ENCODE measurements at regions not wholly inside any gene's neighbourhood (a gene's known extent, or its start where the extent isn't known, plus 50 kb on each side); places are given as distances from the start of the nearest gene placed in this dataset.

DNA sequence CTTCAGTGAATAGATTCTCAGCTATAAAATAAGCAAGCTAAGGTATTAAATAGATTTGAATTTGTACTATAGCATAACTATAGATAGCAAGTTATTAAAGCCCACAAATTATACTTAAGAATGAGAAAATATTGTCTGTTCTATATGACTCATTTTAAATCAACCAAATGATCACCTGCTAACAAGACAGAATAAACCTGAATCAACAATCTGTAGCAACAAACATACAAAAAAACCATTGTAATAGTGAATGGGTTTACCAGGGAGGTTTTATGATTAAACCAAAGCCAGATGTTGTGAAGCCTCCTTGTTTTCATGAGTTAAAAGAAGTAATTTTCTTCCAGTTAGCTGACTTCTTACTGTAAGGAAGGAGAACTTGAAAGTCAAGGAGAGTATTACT, 71.9 kb upstream of the HTR1B start:
- no peak for DNase-seq (ENCODE audit: low read depth)

DNA sequence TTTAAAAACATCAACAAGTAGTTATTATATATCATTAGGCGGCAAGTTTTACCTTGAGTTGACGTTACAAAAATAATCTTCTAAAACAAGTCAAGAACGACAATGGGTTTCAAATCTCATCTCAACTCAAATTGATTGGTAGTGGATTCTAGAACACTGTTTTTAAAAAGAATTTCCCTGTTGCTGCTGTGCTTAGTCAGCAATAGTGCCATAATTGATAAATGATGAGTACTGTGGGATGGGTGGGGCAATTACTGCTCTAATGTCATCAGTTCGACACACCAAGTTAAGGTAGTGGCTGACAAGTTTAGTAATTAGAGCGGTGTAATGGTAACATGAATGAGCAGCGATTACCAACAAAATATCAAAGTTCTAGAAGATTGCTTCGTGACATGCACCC, 73.4 kb upstream of the HTR1B start:
- no peak for DNase-seq (ENCODE audit: low read depth)

DNA sequence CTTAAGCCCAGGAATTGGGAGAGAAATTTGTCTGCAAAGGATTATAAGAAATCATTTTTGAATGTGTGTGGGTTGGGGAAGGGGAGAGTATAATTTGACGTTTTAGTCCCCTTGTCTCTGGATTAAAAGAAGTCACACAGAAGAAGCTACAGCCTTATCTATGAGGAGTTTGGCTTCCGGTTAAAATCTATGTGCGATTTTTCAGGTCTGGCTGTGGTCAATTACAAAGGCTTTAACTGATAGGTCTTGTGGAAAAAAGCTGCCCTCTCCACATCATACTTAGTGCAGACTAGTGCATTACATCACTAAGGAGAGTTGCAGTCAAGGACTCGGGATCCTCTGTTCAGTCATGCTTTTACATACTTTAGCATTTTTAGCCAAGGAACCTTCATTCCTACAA, 80.3 kb upstream of the HTR1B start:
- no peak for DNase-seq (ENCODE audit: low read depth)

- DNase-seq (ENCODE audit: low read depth): no peak
These were observed 84.9 kb upstream of the HTR1B start for GRCh38 chr6:77548190-77548589.

- no peak for DNase-seq (ENCODE audit: low read depth)
These were observed 85.5 kb upstream of the HTR1B start for GRCh38 chr6:77548662-77549366.

GRCh38 chr6:77551135-77551534, 87.8 kb upstream of the HTR1B start:
- DNase-seq (ENCODE audit: low read depth): no peak

DNA sequence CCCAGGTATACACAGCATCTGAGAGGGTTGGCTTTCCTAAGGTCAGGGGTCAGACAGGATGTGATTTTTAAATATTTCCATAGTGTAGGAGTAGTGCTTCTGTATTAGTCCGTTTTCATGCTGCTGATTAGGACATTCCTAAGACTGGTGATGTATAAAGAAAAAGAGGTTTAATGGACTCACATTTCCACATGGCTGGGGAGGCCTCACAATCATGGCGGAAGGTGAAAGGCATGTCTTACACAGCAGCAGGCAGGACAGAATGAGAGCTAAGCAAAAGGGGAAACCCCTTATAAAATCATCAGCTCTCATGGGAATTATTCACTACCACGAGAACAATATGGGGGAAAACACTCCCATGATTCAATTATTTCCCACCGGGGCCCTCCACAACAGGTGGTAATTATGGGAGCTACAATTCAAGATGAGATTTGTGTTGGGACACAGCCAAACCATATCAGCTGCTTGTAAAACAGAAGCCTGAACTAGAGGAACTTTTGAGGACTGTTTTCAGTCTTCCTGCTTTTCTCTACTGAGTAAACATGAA, 91.0 kb upstream of the MEI4 start:
- DNase-seq (ENCODE audit: low read depth): peak; percentile 7

DNA sequence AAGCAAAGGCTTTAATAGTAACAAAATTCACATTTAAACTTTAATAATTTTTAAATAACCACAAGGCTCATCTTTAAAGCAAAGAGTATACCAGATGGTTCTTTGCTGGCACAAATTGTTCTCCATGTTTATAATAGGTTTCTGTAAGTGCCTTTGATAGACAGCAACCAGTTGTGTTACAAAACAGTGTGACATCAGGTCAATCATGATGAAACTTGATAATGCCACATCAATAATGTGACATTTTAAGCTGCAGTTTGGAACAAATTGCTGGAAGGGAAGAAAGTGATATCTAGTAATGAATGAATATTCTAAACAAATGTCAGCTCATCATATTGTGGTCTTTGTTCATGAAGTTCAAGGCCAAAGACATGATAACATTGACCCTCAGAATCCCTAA, 87.5 kb upstream of the MEI4 start:
- DNase-seq (ENCODE audit: low read depth): no peak

GRCh38 chr6:77566235-77566634, 86.6 kb upstream of the MEI4 start:
- no peak for DNase-seq (ENCODE audit: low read depth)

DNA sequence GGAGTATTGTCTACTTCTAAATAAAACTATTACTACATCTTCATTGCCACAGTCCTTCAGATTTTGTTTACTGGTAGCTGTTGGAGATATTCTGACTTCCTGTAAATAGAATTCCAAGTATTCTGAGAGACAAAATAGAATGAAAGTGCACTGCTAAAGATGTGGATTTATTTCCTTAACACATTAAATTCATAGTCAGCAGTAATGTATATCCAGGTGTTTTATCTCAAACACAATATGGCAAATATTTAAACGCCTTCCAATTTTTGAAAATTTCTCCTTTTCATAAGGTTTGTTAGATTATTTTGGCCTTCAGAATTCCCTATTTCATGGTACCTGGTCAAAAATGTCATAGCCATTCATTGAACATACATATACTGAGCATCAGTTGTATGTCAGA, 84.3 kb upstream of the MEI4 start:
- DNase-seq (ENCODE audit: low read depth): no peak

- DNase-seq (ENCODE audit: low read depth): no peak
These were observed 79.0 kb upstream of the MEI4 start for GRCh38 chr6:77573843-77574242.

- DNase-seq (ENCODE audit: low read depth): no peak
These were observed 64.9 kb upstream of the MEI4 start for GRCh38 chr6:77587963-77588362.

Data from Daoy (cell line).